ENCODE measurements at regions not wholly inside any gene's neighbourhood (a gene's known extent, or its start where the extent isn't known, plus 50 kb on each side); places are given as distances from the start of the nearest gene placed in this dataset.
"Not testable (repeated sequence)": the region's sequence is repeated elsewhere in the genome, so short reads cannot be mapped to it uniquely, and the experiment has no call there.

- no peak for TF ChIP-seq CTCF (IDR thresholded peaks at IDR 0.05)
- Histone ChIP-seq H3K27me3 (no peaks in the 10 kb centered on the region), H3K4me3 (no peak overlapping the region), H3K9ac (ENCODE audit: low read depth in 2 of 2, low read length in 2 of 2) (no peak overlapping the region), H3K4me1 (no peaks in the 10 kb centered on the region), H3K36me3 (no peaks in the 10 kb centered on the region), H3K9me3 (no peaks in the 10 kb centered on the region), H3K27ac (no peak overlapping the region)
- intact Hi-C loops (cut with DNase I) = no loop called here
- no peak for DNase-seq
Observed at GRCh38 chr5:131107128-131107527, 57.9 kb downstream of the HINT1 start.

- Histone ChIP-seq H3K27me3 (no peaks in the 10 kb centered on the region), H3K9me3 (no peaks in the 10 kb centered on the region), H3K27ac (no peak overlapping the region), H3K4me3 (no peak overlapping the region), H3K4me1 (no peaks in the 10 kb centered on the region), H3K9ac (ENCODE audit: low read depth in 2 of 2, low read length in 2 of 2) (no peak overlapping the region), H3K36me3 (no peaks in the 10 kb centered on the region)
- DNase-seq = no peak
- intact Hi-C loops (cut with DNase I) = no loop called here
- no peak for TF ChIP-seq CTCF (IDR thresholded peaks at IDR 0.05)
Observed at GRCh38 chr5:131104169-131104808, 60.8 kb downstream of the HINT1 start.

- Histone ChIP-seq H3K27me3 (no peaks in the 10 kb centered on the region), H3K9ac (ENCODE audit: low read depth in 2 of 2, low read length in 2 of 2) (no peak overlapping the region), H3K27ac (no peak overlapping the region), H3K4me1 (no peaks in the 10 kb centered on the region), H3K4me3 (no peak overlapping the region), H3K36me3 (no peaks in the 10 kb centered on the region), H3K9me3 (no peaks in the 10 kb centered on the region)
- intact Hi-C loops (cut with DNase I) = no loop called here
- no peak for TF ChIP-seq CTCF (IDR thresholded peaks at IDR 0.05)
- DNase-seq = no peak
Observed at GRCh38 chr5:131096774-131097710, 68.0 kb downstream of the HINT1 start.

GRCh38 chr5:131095561-131095960 is 69.5 kb downstream of the HINT1 start:
- H3K36me3 ChIP-seq; H3K4me1 ChIP-seq; H3K9me3 ChIP-seq; intact Hi-C loops (cut with DNase I); H3K4me3 ChIP-seq; H3K9ac ChIP-seq (ENCODE audit: low read depth in 2 of 2, low read length in 2 of 2); H3K27me3 ChIP-seq; DNase-seq; H3K27ac ChIP-seq: not testable (repeated sequence)

- intact Hi-C loops (cut with DNase I) = no loop called here
- Histone ChIP-seq H3K4me3 (no peak overlapping the region), H3K27me3 (no peaks in the 10 kb centered on the region), H3K27ac (no peak overlapping the region), H3K9me3 (no peaks in the 10 kb centered on the region), H3K36me3 (no peaks in the 10 kb centered on the region), H3K4me1 (no peaks in the 10 kb centered on the region), H3K9ac (ENCODE audit: low read depth in 2 of 2, low read length in 2 of 2) (no peak overlapping the region)
- DNase-seq = no peak
- TF ChIP-seq CTCF (IDR thresholded peaks at IDR 0.05) = no peak
Observed at GRCh38 chr5:131084436-131084835, 80.6 kb downstream of the HINT1 start.

All from colonic mucosa (tissue), 4 donors.